ENCODE measurements at regions not wholly inside any gene's neighbourhood (a gene's known extent, or its start where the extent isn't known, plus 50 kb on each side); places are given as distances from the start of the nearest gene placed in this dataset.
"Not testable (repeated sequence)": the region's sequence is repeated elsewhere in the genome, so short reads cannot be mapped to it uniquely, and the experiment has no call there.

DNA sequence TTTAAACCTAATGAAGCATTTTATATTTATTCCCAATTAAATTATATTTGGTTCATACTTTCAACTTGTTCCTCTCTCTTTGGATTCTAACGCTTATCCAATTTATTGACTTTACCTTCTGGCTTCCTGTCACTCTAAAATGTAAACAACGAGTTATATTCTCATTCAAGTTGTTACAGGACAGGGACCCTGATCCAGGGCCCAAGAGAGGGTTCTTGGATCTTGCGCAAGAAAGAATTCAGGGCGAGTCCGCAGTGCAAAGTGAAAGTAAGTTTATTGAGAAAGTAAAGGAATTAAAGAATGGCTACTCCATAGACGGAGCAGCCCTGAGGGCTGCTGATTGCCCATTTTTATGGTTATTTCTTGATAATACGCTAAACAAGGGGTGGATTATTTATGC, 405.6 kb upstream of the API5 start:
- no peak for DNase-seq

DNA sequence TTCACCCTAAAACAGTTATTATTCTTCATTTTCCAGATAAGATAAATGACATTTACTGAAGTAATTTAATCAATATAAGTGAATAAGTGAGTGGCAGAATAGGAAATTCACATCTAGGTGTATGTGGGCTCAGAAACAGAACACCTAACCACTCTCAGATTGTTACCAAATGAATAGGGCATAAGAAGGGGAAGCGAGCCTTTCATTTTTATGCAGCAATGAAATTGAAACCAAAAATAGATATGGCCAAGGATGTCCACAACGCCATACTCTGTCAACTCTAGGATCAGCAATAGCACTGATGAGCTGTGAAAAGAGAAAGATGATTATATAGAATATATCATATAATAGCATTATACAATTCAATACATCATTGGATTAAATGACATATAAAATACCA, 398.1 kb upstream of the API5 start:
- DNase-seq, result no peak

DNA sequence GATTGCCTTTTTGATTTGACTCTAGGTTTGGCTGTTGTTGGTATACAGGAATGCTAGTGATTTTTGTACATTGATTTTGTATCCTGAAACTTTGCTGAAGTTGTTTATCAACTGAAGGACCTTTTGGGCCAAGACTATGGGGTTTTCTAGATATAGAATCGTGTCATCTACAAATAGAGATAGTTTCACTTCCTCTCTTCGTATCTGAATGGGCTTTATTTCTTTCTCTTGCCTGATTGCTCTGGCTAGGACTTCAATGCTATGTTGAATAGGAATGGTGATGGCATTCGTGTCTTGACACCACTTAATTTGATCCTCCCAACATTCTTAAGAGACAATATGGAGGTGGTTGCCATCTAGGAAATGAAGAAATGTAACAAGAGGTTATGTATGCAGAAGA, 388.1 kb upstream of the API5 start:
- no peak for DNase-seq

DNA sequence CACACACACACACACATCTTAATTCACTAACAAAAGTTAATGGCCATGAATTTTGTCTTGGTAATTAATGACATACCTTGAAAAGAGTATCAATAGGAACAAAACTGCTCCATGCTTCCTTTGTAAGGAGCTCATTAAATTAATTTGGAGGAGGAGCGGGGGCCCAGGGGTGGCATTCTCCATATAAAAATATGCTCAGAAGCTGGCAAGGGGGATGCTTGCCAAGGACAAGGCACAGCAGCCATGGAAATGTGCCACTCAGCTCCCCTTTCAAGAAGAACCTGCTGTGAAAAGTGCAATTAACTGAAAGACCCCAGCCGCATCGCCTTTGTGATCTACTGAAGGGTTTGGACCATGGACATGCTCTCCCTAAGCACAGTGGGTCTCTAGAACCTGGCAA, 385.9 kb upstream of the API5 start:
- DNase-seq, result no peak

DNA sequence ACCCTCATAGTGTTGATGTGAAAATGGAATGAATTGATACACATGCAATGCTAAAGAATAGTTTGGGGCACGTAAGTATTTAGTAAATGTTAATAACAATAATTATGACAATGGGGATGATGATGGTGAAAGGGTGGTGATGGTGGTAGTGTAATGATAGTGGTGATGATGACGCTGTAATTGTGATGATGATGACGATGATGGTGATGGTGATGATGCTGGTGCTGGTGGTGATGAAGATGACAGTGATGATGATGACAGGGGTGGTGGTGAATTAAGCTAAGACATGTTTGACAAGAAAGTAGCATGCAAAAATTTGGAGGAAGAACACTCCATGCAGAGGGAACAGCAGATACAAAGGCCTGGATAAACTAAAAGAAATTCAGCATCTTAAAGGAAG, 364.4 kb upstream of the API5 start:
- DNase-seq, result no peak

DNA sequence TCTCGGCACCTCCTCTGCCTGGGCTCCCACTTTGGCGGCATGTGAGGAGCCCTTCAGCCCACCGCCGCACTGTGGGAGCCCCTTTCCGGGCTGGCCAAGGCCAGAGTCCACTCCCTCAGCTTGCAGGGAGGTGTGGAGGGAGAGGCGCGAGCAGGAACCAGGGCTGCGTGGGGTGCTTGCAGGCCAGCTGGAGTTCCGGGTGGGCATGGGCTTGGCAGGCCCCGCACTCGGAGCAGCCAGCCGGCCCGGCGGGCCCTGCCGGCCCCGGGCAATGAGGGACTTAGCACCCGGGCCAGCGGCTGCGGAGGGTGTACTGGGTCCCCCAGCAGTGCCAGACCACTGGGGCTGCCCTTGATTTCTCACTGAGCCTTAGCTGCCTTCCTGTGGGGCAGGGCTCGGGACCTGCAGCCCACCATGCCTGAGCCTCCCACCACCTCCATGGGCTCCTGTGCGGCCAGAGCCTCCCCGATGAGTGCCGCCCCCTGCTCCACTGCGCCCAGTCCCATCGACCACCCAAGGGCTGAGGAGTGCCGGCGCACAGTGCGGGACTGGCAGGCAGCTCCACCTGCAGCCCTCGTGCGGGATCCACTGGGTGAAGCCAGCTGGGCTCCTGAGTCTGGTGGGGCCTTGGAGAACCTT, 361.9 kb upstream of the API5 start:
- DNase-seq, result not testable (repeated sequence)

DNA sequence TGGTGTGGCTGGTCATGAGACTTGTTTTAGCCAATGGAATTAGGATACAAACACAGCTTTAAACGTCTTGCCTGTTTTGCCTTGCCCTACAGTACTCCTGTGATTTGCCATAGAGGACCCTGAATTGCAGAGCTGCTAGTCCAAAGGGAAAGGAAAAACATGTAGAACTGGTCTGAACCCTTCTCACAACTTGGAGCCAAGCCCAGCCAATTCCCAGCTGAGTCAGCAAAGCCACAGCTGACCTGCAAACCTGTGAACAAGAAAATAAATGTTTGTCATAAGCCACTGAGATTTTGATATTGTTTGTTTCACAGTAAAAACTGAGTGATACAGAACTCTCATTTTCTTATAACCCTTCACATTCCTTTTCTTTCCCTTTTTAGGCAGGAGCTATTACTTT, 360.5 kb upstream of the API5 start:
- DNase-seq, result no peak

DNA sequence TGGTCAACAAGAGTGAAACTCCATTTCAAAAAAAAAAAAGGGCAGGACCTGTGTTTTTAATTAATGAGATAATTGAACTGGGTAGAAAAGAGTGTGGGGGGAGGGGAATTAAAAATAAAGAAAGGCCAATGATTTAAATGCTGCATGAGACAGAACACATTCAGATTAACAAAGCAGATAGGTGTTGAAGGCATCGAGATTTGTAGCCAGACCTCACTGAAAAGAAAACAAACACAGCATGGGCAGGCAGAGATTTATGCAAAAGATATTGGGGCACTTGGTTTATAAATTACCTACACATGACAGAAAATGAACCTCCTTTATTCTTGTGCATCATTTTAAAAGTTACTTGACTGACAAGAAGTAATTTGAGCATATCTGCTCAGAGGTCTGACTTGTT, 354.0 kb upstream of the API5 start:
- no peak for DNase-seq

DNA sequence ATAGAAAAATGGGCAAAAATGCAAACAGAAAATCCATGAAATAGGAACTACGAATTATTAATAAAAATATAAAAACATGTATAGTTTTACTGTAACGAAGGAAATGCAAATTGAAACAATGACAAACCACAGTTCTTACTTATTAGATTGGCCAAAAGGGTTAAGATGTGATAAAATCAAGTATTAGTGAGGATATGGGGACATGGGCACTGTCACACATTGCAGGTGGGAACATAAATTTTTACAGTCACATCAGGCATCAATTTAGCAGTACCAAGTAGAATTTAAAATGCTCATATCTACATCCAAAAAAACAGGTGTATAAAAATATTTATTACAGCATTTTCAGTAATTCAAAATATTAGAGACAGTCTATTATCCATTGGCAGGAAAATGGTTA, 353.2 kb upstream of the API5 start:
- no peak for DNase-seq

DNA sequence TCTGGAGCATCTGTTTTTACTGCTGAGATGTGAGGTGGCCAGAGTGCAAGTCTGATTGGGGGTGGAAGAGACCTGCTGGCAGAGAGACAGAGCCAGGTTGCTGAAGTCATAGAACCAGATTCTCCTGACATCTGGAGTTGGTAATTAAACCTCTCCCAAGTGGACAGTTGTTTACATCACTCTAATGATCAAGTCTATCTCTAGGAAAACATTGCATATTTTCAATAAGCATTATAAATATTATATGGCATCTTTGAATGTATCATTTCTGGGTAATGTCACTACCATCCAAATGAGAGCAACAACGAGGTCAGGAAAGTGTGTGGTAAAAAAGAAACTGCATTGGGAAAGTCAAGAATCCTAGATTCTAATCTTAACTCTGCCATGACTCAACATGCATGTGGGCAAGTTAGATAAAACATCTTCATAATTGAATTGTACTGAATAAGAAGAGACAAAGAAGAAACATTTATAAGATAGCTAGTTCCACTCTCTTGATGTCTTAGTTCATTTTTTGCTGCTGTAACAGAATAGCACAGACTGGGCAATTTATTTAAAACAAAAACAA, 351.2 kb upstream of the API5 start:
- DNase-seq, result no peak

DNA sequence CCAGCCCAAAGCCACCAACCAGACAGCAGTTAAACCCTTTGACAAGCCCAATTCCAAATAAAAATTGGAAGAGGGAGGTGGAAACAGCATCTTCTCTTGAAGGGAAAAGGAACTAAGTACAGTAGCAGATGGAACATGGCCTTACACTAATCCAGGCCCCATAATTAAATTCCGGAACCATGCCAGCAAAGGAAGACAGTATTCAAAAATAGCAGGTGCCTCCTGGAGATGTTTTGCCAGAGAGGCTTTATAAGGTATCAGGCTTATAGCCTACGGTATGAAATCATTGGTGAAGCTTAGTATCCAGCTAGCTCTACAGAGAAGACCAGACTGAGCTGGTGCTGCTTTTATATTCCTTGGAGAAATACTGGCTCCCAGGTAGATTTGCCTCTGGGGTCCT, 344.1 kb upstream of the API5 start:
- DNase-seq, result no peak

DNA sequence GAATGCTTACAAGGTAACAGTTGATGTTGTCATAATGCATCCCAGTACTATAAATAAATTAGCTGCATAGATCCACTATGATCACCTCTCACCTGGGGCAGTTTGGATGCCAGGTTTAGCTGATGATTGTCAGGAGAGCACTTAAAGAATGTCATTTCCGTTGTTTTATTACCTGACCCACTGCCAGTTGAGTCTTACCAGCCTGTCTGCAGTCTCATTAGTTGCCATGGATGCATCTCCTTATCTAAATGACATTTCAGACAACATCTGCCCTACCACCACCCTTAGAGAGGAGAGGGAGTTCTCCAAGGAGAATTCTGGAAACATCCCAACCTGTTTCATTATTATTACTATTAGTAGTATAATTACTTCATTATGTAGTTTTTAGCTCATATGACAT, 339.1 kb upstream of the API5 start:
- no peak for DNase-seq

DNA sequence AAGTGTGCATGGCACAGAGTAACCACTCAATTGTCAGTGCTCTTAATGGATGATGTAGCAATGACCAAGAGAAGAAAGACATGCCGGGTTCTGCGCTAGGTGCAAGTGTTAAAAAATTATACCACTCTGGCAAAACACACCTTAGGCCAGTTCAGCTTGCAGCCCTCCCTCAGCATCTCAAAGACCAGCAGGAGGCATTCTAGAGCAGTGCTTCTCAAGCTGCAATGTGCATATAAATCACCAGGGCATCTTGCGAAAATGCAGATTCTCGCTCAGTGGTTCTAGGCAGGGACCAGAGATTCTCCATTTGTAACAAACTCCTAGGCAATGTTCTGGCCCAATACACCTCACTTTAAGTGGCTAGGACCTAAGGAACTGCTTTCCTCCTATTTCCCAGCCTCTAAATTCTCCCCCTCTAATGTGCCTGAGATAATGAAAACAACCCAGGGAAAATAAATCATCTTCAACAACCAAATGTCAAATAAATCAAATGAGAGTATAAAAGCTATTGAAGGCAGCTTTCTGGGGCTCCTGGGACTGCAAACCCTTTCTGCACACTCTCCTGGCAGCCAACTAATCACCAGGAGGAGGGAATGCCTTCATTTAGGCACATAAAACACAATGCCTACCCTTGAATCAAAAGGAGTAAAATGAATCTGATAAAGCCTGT, 337.2 kb upstream of the API5 start:
- no peak for DNase-seq

DNA sequence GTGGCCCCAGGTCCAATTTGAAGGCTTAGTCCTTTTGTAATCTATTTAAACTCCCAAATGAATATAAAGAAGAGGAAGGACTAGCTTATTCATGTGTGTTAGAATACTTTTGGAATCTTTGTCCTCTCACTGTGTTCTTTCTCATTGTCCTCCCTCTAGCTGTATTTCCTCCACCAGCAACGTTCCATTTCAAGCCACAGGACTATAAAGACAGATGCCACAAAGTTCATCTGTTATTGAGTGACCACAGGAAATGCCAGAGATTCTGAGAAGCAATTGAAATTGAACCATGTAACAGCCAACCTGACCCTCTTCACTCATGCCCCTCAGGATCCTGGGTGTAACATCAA, 336.6 kb upstream of the API5 start:
- DNase-seq, result no peak

DNA sequence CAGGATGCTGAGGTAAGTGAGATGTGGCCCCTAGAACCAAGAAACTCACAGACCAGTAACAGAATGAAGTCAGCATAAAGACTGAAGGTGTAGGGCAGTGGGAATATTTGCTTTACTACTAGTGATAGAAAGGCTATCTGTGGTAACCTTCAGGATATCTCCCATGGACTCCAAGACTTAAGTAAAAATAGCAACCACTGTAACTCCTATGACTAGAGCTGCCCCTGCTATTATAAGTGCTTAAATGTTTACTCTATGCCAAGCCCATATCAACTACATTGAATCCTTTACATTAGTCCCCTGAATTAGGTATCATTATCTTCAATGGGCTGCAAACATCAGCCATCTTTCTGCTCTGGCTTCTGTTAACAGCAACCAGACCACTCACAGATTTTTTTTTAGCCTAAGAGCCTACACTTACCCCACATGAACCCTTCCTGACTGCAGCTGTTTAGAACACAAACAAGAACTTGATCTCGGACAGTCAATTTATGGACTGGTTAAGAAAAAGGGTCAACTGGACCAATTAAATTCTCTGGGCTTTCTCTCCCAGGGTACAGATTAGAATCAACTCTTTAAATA, 335.1 kb upstream of the API5 start:
- DNase-seq, result no peak

DNA sequence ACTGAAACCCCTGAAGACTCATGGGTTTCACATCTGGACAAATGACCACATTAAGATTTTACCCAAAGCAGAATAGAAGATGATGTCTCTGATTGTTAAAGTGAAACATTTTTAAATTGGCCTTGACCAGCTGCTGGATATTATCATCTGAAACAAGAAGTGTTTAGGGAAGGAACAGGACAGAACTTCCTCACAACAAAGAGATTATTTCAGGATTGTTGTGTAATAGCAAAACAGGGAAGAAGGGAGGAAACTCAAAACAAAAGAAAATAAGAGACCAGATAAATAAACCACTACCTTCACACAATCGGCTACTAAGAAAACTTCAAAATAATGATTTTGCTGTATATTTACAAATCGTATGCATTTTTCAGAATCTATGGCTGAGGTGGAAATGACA, 319.2 kb upstream of the API5 start:
- DNase-seq, result no peak

DNA sequence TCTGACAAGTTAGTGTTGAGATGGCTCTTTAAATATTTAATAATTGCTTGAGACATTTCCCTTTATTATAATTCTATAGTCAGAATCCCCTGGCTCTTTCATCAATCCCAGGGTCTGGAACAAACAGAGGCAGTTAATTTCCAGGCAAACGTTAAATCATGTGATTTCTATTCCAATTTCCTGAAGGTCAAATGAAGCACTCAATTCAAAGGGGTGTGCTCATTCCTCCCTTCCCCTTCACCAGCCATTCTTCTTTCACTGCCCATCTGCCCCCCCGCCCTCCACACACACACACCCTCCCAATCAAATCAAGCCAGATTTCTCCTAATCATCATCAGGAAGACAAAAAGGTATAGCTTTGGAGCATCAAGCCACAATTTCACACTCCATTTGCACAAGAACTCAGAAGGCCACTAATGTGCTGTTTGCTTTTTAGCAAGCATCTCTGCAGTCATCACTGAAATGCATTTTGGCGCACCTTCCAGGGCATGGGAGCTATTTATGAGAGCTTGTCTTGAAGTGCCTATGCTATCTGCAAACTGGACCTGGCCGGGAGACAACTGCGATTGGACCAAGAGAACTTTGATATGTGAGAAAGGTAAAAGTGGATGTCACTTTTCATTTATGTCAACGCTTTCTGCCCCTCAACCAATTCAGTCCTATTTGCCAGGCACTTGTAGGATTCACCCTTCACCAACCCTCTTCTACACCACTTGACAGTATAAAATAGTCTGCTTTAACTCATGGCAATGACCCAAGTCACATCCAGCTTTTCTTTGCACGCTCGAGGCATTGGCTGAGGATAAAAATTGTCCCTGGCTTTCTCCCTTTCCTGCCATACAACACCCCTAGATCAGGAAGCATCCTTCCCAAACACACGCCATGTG, 315.1 kb upstream of the API5 start:
- no peak for DNase-seq

DNA sequence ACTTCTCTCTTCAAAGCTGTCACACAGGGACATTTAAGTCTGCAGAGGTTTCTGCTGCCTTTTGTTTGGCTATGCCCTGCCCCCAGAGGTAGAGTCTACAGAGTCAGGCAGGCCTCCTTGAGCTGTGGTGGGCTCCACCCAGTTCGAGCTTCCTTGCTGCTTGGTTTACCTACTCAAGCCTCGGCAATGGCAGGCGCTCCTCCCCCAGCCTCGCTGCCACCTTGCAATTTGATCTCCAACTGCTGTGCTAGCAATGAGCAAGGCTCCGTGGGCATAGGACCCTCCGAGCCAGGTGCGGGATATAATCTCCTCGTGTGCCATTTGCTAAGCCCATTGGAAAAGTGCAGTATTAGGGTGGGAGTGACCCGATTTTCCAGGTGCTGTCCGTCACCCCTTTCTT, 306.9 kb upstream of the API5 start:
- DNase-seq, result not testable (repeated sequence)

DNA sequence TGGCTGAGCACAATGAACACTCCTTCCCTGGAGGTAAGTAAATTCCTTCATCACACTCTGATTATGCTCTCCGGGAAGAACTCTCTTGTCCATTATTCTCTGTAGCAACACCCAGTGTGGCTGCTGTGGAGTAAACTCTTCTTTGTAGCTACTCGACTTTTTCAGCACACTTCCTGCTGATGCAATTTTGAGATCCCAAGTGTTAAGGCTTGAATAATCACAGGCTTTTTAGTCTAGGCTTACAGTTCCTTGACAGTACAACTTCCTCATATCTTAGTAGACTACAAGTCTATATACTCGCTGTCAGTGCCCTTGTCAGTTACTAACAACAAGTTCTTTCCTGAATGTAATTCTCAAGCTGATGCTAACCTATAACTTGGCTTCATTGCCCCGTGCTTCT, 301.8 kb upstream of the API5 start:
- DNase-seq, result no peak

DNA sequence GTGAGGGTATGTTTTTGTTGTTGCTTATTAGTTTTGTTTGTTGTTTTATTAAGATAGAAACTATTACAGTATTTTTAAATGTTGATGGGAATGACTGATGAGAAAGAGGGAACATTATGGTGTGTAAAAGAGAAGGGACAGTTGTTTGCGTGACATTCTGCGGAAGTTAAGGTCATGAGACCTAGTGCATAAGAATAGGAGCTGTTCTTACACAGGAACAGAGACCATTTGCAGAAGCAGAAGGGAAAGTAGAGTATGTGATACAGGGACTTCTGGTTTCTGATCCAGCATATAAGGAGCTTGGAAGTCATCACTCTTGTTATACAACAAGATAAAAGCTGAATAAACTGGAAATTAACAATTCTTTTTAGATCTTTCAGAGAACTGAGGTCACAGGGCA, 299.2 kb upstream of the API5 start:
- DNase-seq, result no peak

DNA sequence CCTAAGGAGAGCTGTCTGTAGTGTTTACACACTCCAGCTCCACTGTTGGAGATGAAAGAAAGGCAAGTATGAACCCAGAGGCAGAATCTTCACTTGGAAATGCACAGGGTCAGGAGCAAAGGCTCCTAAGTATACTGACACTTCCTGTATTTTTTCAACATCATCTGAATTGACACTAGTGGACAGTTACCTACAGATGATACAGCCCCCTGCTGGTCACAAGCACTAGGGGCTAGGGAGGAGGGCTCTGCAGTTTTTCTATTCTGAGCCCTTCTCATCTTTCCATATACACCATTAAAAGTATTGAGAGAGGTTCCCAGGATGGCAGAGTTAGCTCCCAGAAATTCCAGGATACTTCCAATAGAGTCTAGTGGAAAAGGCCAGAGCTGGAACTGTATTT, 290.3 kb upstream of the API5 start:
- peak; percentile 1 for DNase-seq

DNA sequence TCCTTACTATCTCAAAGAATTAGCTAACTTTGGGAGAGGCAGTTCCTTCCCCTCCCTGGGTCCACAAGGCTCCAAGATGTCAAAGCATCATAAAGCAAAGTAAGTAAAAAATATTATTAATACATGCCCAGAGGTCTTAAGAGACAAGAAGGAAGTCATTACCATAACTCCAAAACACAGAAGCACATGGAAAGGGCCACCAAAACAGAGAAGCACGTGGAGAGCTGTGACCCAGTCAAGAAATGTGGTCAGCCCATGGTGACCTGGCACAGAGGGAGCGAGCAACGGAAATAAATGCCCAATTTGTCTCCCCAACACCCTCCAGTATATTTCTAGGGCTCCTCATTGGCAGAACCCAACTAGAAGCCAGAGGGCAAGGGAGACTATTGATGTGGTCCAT, 277.5 kb upstream of the API5 start:
- DNase-seq, result no peak

DNA sequence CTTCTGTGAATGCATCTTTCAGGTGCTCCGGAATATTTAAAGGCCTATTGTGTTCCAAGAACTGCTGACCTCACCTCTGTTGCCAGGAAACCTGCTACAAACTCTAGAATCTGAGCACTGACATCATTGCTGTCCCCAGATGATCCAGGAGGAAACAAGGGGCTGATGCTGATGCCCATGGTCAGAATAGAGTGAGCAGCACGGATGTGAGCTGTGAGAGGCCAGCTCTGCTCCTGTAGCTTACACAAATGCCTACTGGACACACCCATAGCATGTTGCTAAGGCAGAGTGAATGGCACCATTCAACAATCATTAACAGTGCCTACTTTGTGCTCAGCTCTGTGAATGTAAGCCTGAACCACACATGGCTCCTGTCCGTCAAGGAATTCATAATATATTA, 276.7 kb upstream of the API5 start:
- DNase-seq, result no peak

Measured in activated CD4-positive, alpha-beta T cell treated with anti-CD3 and anti-CD28 coated beads, Interleukin-10, Interleukin-2, amounts not matched to agents 100 ng/mL and 50 ng/mL, durations not matched to agents 16 hours and 8 hours (primary cell).